ENCODE measurements at regions not wholly inside any gene's neighbourhood (a gene's known extent, or its start where the extent isn't known, plus 50 kb on each side); places are given as distances from the start of the nearest gene placed in this dataset.

DNA sequence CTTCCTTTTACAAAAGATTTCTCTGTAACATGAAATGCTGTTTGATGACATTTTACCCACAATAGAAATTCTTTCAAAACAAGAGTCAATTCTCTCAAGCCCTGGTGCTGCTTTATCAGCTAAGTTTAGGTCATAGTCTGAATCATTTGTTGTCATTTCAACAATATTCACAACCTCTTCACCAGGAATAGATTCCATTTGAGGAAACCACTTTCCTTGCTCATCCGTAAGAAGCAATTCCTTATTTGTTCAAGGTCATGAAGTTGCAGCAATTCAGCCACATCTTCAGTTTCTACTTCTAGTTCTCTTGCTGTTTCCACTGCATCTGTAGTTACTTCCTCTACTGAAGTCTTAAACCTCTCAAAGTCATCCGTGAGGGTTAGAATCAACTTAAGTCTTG, 315.3 kb downstream of the TYW1 start:
- TF ChIP-seq EZH2 (IDR thresholded peaks at IDR 0.05; ENCODE audit: low read length, missing control alignments) = no peak
- TF ChIP-seq CTCF (conservative IDR thresholded peaks at IDR 0.05 in 1 of 2, IDR thresholded peaks at IDR 0.05 in 1 of 2; ENCODE audit: low read depth in 1 of 2, low read length in 2 of 2) = no peak

Data from fibroblast of lung (primary cell).